Stimulated activated CD8-positive, alpha-beta memory T cell treated with anti-CD3 and anti-CD28 coated beads, Interleukin-15, amount 100 ng/mL, for 4 hours (primary cell): ENCODE measurements at regions not wholly inside any gene's neighbourhood (a gene's known extent, or its start where the extent isn't known, plus 50 kb on each side); places are given as distances from the start of the nearest gene placed in this dataset.

Experiments
- DNase-seq, 2 donors: peaks; one replicate each; pipeline ENCODE4 v3.0.0-alpha.2; 2020; ENCODE audit warnings: low read depth in 2 of 2

DNA sequence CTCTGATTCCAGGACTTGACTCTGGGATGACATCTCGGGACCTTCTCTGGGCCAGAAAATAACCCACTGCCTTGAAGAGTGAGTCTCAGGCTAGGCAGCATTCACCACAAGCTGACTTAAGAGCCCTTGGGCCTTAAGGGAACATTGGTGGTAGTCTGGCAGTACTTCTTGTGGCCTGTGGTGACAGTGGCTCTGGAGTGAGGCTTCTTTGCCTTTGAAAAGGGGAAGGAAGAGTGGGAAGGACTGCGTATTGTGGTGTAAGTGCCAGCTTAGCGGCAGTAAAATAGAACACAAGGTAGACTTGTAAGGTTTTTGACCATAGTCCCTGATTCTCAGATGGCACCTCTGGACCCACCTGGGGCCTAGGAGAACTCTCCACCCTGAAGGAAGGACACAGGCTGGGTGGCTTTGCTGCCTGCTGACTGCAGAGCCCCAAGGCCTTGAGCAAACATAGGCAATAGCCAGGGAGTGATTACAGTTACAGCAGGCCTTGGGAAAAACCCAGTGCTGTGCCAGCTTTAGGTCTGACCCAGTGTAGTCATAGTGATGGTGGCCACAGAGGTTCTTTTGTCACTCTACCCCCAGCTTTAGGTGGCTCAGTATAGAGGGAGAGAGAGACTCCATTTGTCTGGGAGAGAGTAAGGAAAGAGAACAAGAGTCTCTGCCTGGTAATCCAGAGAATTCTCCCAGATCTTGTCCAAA, 483.9 kb downstream of the SH2D4B start:
- DNase-seq: no peak

- DNase-seq: no peak
These were observed 488.9 kb downstream of the SH2D4B start for GRCh38 chr10:81026591-81026990.

GRCh38 chr10:81027223-81027622, 489.5 kb downstream of the SH2D4B start:
- DNase-seq: no peak

GRCh38 chr10:81027706-81028105, 490.0 kb downstream of the SH2D4B start:
- DNase-seq: no peak

- no peak for DNase-seq
These were observed 494.1 kb downstream of the SH2D4B start for GRCh38 chr10:81031774-81032173.

DNA sequence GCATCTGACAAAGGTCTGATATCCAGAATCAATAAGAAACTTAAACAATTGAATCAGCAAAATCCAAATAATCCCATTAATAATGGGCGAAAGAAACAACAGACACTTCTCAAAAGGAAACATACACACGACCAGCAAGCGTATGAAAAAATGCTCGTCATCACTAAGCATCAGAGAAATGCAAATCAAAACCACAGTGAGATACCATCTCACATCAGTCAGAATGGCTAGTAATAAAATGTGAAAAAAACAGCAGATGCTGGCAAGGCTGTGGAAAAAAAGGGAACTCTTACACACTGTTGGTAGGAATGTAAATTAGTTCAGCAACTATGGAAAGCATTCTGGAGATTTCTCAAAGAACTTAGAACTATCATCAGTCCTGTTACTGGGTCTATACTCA, 496.7 kb downstream of the SH2D4B start:
- DNase-seq: no peak

DNA sequence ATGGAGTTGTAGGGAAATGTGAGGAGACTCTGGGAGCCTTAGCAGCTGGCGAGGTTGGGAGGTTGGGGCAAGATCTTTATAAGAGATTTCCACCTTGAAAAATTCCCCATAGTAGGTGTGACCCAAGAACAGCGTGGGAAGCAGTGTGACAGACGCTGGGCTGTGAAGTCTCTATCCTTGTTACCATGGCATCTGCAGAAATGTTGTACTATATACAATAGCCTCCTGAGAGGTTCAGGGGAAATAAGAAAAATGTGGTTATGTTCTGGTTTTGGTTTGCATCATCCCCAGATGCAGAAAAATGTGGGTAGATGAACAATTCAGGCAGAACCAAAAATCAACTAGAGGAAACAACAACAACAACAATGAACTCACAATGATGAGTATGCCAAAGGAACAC, 498.6 kb downstream of the SH2D4B start:
- no peak for DNase-seq

GRCh38 chr10:81040031-81040430, 502.3 kb downstream of the SH2D4B start:
- DNase-seq: no peak

DNA sequence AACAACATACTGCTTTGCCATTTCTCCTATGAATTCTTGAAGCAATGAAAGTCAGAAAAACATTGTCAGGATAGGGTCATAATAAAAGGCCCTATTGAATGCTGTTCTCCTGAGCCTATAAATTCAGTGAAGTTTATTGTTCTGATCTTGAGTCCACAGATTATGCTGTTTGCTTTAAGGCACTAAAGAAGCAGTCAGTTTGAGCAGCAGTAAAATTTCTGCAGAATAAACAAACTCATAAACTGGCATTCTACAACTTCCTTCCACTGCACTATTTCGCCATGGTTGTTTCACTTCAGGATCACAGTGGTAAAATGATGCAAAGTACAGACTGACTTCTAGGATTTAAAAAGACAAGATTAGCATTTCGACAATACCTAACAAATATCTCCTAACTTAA, 503.2 kb downstream of the SH2D4B start:
- no peak for DNase-seq

DNA sequence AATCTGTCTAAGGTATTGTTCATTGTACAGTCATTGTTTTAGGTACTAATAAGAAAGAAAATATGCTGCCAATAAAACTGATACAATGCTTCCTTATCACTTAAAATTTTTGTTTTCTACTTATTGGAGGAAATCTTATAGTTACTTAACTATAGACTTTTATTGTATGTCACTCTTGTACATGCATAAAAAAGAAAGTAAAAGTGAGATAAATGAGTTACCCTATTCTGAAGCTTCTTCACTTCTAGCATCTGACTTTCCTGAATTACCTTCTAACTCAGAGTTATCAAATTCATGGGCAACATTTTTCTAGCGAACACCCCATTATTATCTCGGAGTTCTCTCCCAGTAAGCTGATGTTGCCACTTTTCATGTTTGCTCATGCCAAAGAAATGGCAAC, 504.9 kb downstream of the SH2D4B start:
- DNase-seq: no peak

DNA sequence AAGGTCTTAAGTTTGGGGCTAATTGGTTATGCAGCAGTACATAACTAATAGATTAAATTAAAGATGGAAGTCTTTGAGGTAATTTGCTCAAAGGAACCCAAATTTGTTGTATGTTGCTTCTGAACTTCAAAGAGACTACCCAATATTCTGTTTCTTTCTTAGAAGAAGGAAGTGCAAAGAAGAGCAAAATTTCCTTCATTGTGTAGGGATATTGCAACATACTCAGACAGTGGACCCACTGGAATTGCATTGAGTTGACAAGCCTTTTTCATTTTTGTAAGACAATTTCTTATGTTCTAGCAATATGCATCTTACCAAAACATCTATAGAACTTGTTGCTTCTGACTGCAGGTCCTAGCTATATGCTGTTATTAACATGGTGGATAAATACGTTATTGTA, 527.8 kb downstream of the SH2D4B start:
- DNase-seq: no peak

DNA sequence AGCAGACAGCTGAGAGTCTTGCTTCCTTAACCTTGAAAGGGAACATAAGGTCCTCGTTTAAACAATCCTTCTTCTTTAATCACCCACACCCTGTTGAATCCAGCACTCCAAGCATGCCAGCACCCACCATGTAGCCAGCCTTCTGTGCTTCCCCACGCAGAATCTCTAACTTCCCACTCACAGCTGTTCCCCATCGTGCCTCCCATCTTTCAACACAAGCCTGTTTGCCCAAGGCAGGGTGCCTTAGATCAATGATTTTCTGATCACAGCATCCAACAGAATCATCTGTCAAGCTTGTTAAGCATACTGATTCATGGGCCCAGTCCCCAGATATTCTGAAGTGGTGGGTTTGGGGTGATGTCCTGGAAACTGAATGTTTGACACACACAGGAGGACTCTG, 530.8 kb downstream of the SH2D4B start:
- DNase-seq: no peak

DNA sequence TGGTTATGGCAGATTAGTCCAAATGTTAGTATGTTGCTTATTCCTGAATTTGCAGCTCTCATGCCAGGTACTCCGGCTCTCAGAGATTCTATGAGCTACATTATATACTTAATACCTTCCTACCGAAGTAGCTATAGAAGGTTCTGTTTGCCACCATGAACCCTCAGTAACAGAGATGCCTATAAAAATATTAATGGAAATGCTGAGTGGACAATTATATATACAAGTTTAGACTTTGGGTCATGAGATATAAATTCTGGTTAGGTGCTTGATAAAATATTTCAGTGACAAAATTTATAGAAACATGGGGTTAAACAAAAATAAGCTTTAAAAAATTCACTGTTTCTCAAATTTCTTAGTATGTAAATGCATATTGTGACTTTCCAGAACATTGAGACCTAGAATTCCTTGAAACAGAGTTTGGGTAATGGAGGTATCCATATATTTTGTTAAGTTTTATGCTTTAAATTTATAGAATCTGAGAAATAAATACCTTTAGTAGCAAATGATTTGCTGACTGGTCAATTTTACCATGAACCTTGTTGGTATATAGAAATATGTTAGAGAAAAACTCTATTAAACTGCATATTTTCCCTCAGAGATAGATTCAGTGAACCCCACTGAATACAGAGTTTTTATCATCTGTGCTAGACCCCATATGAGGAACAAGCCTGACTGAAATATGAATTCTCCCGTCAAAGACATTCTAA, 533.5 kb downstream of the SH2D4B start:
- no peak for DNase-seq

DNA sequence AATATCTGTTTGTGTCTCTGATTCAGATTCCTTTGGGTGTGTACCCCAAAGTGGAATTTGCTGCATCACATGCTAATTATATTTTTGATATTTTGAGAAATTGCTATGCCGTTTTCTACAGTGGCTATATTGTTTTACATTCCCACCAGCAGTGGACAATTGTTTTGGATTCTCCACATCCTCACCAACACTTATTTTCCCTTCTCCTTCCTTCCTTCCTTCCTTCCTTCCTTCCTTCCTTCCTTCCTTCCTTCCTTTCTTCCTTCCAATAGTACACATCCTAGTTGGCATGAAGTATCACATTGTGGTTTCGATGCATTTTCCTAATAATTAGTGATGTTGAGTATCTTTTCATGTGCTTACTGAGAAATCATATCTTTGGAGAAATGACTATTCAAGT, 535.5 kb downstream of the SH2D4B start:
- DNase-seq: no peak

DNA sequence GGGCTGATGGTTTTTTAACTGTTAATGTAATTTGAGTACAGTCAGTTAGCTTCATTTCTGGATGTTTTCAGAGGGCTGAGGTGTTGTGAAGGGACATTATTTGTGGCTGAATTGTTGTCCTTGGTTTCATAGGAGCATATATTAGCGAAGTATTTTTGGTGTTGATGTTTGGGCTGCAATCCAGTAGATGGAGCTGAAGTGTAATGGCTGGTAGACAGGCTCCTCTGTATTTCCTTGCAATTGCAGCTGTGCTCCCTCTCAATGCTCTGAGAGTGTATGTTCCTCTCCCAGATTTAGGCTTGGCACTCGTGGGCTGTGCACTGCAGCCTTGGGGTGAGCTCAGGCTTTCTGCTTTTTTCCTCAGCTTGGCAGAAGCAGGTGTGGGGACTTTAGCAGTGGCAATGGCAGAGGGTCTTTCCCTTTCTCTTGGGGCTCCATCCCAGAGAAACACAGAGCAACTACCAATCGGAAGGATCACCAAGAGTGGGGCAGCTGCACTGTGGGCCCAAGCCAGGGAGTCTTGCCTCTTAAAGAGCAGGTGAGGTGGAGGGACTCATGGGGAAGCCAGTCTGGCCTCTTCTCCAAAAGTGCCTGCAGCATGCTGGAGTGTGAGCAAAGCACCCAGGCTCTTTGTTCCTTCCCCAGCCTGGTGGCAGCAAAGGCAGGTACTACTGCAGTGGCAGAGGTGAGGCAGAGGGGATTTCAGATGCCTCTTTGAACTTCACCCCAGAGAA, 544.4 kb downstream of the SH2D4B start:
- no peak for DNase-seq

GRCh38 chr10:81082621-81083376, 545.1 kb downstream of the SH2D4B start:
- no peak for DNase-seq

DNA sequence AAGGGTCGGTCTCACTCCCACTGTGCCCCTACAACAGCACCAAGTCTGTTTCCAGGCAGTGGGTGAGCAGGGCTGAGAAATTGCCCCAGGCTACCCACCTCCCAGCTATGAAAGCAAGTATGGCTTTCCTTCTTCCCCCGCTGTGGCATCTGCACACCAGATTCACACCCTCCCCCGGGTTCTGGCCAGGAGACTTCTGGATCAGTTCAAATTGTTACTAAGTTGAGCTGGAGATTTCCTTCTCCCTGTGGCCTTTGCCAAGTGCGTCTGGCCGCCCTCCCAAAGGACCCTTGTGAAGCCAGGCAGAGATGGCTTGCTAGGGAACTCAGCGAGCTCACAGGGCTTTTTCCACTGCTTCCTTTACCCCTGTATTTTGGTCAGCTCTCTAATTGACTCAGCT, 555.4 kb downstream of the SH2D4B start:
- DNase-seq: no peak

DNA sequence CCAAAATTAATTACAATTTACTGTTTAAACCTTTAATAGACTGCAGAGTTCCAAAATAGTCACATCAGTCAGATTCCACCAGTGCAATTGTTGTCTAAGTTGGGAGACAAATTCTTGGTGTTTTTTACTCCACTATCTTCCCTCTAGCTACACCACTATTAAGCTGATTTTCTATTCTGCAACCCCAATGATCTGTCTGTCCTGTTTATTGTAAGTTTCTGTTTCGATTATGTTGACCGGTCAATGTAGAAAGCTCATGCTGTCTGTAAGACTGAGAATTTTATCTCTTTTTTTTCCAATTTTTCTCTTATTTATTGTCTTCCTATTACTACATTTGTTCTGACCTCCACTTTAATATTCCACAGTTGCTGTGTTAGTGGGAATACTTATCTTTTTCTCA, 557.5 kb downstream of the SH2D4B start:
- no peak for DNase-seq

GRCh38 chr10:81096558-81096957, 558.9 kb downstream of the SH2D4B start:
- no peak for DNase-seq

GRCh38 chr10:81101062-81101461, 563.4 kb downstream of the SH2D4B start:
- DNase-seq: no peak

GRCh38 chr10:81104494-81104893, 566.8 kb downstream of the SH2D4B start:
- DNase-seq: no peak

- DNase-seq: no peak
These were observed 571.0 kb downstream of the SH2D4B start for GRCh38 chr10:81108516-81109199.
